T1000 (cell line): ENCODE measurements at regions not wholly inside any gene's neighbourhood (a gene's known extent, or its start where the extent isn't known, plus 50 kb on each side); places are given as distances from the start of the nearest gene placed in this dataset.

Source experiments
- DNase-seq: peaks from one replicate; lab custom pipeline; 2025; ENCODE audit warnings: mixed read lengths; lab: John Stamatoyannopoulos, UW

DNA sequence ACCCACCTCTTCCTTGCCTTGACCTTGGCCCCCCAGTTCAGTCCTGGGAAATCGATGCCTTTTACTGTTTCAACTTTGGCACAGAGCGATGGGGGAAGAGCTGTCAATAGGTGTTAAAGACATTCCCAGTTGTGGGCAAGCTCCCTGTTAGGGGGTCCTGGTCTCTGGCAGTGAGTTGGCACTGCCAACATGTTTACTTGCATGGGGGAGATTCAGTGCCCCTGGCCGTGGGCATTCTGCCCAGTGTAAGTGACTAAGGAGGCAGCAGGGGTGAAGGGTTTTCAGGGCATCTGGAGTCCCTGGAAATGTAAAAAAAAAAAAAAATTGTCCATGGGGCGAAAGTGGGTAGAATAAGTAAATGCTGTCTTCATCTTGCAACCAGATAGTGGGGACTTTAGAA lies 407.0 kb downstream of the PTPRU start:
- DNase-seq: no peak

DNA sequence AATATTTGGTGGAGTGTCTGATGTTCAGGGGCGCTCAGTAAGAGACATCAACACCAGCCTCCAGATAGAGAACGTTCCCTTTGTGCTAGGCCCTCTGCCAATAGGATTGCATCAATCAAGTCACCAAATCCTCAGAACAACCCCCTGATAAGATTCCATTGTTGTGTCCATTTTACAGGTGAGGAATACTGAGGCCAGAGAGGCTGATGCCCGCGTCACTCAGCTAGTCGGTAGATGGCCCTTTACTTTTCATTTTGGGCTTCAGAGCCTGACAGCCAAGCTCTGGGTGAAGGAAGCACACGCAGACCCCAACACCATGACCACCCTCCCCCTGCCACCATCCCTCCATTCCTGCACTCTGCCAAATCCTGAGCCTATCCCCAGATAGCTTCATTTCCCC lies 406.2 kb downstream of the PTPRU start:
- no peak for DNase-seq

DNA sequence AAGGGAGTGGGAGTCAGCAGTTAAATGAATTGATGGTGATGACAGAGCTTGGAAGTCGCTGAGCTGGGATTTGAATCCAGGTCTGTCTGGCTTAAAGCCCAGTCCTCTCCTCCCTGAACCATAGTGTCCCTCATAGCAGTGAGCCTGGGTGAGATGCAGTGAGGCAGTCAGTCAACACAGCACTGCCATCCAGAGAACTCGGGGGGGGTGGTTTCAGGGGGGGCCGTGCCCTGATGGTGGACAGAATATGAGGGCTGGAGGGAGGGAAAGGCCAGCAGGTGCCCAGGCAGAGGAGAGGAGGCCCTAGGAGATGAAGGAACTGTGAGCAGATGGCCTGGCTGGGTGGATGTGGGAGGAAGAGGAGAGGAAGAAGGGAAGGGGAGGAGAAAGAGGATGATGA lies 405.6 kb downstream of the PTPRU start:
- no peak for DNase-seq

DNA sequence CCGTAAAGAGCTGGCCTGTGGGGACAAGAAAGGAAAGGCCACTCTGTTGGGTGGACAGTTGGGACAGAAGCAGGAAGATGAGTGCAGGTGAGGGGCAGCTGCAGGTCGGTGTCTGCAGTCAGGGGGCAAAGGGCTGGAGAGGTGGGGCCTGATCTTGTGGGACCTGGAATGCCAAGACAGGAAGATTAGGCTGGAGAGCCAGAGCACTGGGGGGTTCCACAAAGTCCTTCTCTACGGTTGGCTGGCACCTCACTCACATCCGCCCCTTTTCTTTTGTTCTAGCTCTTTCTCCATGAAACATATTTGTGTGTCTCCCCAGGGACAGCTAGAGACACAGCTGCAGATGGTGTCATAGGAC lies 404.1 kb downstream of the PTPRU start:
- DNase-seq: no peak

DNA sequence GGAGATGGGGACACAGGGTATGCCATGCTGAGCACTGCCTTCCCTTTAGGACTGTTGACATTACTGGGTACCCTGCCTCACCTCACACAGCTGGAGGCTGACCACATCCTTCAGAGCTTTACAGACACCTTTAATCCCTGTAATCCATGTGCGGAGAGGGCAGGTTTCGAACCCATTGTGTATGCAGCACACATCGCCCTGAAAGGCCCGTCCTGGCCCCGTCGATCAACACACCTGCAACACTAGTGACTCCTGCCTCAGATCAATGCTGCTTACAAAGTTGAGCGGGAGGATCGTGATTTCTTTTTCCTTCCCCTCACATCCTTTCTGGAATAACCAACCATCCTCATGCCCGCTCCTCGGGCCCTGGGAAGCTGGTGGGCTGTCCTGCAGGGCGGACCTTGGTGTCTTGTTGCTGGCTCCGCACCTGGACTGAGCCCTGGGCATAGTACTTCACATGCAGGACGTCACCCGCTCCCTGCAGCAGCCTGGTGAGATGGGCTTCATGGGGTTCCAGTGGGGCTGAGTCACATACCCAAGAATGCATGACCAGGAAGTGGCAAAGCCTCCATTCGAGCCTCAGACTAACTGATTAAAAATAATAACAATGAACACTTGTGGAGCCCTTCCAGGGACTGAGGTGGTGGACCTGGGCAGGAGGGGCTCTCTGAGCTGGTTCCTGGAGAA lies 403.6 kb downstream of the PTPRU start:
- peak; percentile 45 for DNase-seq

DNA sequence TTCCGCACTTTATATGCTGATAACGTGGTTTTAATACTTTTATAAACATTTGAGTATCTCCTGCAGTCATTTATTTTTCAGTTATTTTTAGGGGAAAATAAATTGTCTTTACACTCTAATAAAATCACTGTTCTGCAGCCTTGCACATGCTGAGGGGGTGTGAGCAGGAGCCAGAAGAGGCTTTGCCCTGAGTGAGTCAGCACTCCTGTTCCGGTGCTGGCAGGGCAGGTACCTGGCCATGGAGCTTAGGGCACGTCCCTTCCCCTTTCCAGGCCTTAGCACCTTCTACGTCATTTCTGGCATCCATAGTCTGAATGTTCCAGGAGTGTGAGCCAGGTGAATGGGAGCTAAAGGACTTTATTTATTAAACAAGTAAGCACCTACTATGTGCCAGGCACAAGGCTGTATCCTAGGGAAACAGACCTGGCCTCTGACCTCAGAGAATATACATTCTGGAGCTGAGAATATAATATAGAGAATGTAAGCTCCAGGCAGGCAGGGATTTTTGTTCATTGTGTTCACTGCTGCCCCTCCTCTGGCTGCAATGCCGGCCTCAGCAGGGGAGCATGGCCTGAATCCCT lies 402.9 kb downstream of the PTPRU start:
- no peak for DNase-seq

DNA sequence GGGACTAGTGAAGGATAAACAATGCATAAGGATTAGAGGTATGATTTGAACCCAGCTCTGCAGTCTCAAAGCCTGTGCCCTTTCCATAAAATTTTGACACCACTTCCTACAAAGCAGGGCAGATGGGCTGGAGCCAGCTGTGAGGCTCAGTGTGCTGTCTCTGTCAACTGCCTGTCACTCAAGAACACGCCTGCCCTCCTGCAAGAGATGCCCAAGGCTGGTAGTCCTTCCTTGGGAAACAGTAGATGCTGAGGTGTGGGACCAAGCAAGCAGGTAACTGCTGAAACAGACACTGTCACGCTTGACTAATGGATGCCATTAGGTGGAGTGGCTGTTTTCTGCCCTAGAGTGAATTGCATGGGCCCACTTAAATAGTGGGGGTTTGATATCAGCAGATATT lies 402.0 kb downstream of the PTPRU start:
- DNase-seq: no peak

DNA sequence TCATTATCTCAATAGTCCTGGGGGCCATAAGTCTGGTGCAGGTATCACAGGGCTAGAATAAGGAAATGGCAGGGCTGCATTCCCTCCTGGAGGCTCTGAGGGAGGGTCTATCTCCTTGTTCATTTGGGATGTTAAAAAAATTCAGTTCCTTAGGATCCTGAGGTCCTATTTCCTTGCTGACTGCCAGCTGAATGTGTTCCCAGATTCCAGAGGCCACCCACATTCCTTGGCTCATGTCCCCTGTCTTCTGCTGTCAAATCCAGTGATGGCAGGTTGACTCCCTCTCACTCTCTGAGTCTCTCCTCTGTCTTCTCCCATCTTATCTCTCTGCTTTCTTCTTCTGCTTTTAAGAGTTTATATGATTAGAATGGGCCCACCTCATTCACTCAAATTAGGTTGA lies 400.6 kb downstream of the PTPRU start:
- no peak for DNase-seq

DNA sequence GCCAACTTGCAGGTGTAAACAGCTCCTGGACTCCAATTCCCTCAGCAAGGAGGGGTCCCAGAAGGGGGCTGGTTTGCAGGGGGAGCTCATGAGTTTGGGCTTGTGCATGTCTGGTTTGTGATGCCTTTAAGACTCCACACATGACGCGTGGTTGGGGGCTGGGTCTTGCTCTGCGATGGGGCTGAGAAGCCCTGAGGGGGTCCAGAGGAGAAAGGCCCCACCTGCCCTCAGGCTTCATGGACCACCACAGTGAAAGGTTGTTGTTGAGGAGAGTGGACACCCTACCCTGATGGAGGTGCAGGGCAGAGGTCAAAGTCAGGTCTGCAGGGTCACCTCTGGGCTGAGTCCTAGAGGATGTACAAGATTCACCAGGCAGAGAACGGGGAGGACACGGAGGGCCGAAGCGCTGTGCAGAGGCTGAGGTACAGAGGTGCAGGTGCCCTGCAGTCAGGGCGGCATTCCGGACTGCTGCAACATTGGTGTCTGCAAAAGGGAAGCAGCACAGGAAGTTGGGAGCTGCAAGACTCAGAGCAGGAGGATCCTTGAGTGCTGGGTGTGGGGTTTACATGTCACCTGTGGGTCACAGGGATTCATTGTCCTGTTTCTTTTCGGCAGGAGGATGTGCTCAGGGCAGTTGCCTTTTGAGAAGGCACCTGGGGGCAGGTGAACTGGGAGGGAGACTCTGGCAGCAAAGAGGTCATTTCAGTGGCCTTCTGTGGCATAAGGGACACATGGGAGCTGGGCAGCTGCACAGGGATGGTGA lies 399.4 kb downstream of the PTPRU start:
- DNase-seq: no peak

DNA sequence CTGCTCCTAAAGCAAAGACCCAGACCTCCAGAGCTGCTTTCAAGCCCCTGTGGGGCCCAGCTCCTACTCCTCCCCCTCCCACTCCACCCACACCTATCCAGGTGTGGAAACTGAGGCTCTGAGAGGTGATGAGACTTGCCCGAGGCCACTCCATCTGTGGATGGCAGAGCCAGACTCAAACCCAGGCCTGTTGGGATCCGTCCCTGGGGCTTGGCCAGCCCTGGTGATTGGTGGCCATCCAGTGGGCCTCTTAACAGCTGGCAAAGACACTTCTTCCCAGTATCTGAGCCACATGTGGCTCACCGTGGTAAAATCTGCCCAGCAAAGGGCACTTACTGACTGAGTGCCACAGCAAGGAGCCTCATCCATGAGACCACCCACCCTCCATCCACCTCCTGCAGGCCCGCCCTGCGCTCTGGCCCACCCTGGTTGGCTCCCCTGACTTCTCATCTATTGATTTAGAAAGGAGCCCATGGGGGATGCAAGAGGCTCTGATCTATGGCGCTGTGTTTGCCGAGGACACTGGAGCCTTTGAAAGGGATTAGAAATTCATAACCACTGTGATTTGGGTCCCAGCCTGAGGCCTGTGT lies 398.5 kb downstream of the PTPRU start:
- DNase-seq: no peak

DNA sequence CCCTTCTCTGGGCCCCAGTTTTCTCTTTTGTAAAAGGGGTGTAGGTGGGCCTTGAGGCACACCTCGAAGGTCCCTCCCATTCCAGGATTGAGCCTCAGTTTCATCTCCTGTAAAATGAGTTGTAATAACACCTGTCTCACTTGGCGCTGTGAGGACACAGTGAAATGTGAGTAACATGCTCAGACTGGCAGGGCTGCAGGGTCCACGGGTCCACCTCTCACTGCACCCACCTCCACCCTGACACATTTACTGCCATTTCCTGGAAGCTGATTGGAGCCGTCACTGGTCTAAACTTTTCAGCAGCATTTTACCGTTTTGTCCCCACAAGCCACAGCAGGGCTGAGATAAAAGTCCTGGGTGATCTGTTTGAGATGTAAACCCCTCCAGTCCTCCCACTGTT lies 398.0 kb downstream of the PTPRU start:
- DNase-seq: no peak

DNA sequence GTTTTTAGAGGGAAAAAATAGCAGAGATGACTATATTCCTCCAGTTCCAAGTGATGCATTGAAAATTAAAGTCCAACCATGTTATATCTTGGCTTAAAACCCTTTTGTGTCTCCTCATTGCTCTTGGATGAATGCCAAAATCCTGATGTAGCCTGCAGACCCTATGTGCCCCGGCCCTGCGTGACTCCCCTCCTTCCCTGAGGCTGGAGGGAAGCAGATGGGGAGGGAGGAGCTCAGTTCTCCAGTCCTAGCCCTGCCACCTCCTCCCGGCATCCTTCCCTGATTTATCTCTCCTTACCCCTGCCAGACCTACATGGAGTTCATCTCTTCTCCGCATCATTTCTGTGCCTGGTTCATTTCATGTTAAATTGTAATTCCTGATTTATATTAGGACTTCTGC lies 397.4 kb downstream of the PTPRU start:
- no peak for DNase-seq

DNA sequence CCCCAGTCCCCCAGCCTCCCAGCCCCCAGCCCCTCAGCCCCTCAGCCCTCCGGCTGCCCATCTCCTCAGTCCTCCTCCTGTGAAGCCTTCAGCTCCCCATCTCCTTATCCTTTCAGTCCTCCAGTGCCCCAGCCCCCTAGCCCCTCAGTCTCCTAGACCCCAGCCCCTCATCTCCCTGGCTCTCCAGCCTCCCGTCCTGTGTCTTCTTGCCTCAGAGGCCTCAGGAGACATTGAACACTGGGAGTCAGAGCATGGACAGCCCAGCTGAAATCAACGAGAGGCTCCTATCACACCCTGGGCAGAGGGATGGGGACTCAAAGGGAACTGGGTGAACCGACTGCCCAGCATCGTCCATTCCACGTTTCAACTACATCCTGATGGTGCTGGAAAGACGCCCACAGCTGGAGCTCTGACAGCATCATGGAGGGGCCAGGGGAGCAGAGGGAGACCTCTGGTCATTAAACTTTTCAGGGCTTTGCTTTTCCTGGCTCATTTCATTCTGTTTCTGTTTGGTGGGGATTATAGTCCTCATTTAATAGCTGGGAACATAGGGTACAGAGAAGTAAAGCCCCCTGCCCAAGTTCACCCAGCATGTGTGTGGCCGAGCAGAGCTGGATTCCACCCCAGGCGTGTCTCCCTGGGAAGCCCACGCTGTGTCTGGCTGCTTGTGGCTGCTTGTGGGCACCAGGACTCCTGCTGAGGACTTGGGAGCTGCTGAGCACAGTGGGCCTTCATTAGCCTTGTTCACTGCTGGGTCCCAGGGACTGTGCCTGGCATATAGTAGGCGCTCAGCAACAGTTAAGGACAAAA lies 396.7 kb downstream of the PTPRU start:
- DNase-seq: no peak

DNA sequence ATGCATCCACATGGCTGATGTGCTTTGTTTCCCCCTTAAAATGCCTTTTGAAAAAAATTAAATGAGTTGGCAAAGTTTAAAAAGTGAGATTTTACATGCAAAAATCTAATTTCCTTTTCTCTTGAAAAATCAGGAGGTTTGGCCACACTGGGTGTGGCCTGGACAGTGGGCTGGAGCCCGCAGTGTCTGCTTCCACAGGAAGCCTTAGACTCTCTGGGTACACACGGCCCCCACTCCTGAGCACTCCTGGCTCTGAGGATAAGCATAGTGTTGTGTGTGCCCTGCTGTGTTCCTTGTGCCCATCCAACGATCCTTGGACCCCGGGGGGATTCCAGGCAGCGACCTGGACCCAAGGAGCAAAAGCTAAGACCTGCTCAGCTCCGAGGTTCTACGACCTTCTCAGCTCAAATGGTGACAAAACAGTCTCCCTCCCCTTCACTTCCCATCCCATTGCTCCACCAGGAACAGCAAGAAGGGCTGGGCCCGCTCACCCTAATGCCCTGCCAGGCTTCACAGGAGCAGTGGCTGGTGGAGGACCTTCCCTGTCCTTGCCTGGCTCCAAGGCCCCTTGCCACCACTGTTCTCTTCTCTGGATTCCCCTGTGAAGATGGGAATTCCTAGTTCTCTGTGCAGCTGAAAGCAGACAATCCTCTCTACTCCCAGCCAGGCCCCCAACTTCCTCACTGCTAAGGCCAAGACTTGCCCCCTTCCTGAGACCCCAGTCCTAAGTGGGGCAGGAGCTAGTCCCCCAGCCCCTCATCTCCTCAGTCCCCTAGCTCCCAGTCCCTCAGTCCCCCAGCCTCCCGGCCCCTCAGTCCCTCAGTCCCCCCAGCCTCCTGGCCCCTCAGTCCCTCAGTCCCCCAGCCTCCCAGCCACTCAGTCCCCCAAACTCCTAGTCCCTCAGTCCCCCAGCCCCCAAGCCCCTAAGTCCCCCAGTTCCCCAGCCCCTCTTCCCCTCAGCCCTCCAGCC lies 395.8 kb downstream of the PTPRU start:
- DNase-seq: no peak

DNA sequence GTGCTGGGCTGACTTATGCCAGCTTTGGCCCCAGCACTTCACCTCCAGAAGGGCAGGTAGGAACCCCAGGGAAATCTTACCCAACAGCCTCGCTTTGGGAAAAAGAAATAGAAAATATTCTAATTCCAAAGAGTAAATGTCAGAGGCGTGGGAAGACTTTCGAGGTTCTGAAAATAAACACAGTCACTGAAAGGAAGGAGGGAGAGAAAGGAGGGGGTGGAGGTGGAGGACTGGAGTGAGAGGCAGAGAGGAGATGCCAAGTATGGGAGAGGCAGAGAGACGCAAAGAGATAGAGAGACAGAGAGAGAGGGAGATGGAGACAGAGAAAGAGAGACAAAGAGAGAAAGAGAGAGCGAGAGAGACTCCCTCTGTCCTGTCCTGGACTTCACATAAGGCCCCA lies 395.0 kb downstream of the PTPRU start:
- DNase-seq: no peak

DNA sequence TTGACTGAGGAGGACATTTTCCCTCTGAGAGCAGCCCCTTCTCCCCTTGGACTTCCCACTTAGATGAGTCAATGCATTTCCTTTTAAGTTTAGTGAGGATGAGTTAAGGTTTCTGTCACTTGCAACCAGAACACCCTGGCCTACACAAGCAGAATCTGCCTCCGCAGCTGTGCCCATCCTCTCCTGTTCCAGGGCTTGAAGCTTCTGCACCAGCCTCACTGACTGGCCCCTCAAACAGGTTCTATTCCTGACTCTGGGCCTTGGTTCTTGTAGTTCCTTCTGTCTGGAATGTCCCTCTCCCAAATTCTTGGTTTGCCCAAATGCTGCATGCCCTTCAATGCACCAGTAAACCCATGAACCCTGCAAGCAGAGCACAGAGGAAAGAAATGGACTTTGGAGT lies 394.4 kb downstream of the PTPRU start:
- DNase-seq: no peak

DNA sequence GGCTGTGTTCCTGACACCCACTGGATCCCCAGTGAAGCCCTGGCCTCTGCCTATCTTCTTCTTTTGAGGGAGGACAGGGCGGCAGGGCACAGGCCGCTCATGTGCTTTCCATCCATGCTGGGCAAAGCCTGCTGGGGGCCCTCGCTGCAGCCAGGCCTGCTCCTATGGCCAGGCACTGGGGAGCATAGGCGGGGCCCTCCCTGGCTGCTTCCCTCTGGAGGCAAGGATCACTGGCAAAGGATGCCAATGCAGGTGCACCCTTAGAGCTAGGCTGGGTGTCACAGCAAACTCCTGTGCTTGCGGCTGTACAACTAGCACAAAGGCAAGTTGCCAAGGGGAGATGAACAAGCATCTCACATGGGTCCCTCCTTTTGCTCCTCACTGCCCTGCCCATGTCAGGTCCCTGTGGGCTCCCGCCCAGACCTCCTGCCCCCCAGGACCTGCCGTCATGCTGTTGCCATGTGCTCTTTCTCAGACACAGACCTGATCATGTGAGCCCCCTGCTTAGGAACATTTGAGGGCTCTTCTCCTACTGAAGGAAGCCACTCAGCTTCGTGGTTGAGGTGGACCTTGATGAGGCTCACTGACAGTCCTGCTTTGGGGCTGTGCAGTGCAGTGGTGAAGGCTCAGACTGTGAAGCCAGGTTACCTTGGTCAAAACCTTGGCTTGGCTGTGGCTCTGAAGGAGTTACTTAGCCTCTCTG lies 393.6 kb downstream of the PTPRU start:
- no peak for DNase-seq

DNA sequence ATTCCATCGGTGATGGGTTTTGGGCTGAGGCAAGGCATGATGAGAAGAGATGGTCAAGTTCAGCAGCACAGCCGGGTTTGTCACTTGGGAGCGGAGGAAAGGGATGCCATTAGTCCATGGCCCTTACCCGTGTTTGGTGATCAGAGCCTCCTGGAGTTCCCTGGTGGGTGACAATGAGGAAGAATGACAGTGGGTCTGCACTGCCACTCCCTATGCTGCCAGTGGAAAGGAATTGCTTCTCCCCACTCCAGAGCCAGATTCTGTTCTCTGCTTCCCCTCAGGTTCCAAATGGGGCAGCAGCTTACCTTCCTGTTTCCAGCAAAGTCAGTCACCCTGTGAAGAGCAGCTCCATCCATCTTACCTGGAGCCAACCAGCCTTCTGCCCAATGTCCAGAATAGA lies 393.1 kb downstream of the PTPRU start:
- DNase-seq: no peak

DNA sequence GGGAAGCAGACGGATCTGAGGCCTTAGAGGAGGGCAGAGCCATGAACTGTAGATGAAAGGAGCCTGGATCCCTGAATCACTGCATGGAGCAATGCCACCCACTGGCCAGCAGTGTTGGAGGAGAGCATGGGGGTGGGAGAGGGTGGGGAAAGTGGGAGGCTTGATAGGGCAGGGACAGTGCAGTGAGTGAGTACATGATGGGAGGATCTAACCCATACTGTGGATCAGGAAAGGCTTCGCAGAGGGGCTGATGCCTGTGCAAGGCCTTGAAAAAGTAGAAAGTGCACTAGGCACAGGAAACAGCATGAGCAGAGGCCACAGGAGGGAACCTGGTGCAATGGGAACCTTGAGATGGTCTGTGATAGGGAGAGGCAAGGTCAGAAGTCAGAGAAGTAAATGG lies 391.9 kb downstream of the PTPRU start:
- no peak for DNase-seq

DNA sequence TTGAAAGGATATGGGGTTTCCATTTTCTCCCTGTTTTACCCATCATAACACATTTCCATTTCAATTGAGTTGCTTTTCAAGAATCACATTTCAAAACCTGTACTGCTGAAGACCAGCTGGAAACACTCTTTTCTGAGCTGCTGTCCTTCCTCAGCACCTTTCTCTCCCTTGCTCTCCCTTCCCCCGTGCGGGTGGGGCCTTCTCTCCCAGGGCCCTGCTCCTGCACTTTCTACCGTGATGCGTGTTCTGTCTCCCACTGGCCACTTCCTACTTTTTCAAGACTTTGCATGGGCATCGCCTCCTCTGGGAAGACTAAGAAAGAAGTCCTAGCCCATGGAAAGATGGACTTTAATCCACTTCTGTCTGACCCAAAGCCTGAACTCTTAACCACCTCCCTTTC lies 390.4 kb downstream of the PTPRU start:
- DNase-seq: no peak

DNA sequence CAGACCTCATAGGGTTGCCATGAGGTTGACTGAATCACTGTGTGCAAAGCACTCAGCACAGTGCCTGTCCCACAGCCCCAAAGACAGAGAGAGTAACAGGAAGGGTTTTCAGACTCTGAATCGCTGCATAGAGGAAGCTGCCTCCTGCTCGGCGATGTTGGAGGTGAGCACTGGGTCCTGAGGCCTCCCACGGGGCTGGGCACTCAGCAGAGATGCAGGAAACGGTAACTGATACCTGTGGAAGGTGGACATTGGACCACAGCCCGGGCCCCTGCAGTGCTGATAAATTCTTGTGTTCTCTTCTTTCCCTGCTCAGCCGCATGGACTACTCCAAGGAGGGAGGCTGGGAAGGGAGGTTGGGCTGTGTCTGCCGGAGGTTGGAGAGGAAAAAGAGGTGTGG lies 389.7 kb downstream of the PTPRU start:
- no peak for DNase-seq
